H9 (cell line): ENCODE measurements at regions not wholly inside any gene's neighbourhood (a gene's known extent, or its start where the extent isn't known, plus 50 kb on each side); places are given as distances from the start of the nearest gene placed in this dataset.

Source experiments
- DNase-seq: peaks from one replicate; pipeline ENCODE4 v3.0.0-alpha.2; 2017
- H2AFZ ChIP-seq: one replicate; pipeline ENCODE4 v1.6.1; 2013; ENCODE audit warnings: mild to moderate bottlenecking, low read length, control low read depth, moderate library complexity
- H2AK5ac ChIP-seq: 2 replicates; pipeline ENCODE4 v1.6.1; 2013; ENCODE audit warnings: low read length, control low read depth, mixed read lengths; ENCODE audit not compliant: insufficient read length
- H2BK120ac ChIP-seq: one replicate; pipeline ENCODE4 v1.6.1; 2013; ENCODE audit warnings: low read depth, mild to moderate bottlenecking, low read length, control low read depth, inconsistent platforms; ENCODE audit not compliant: poor library complexity, severe bottlenecking
- H2BK12ac ChIP-seq: 2 replicates; pipeline ENCODE4 v1.6.1; 2013; ENCODE audit warnings: low read length, control low read depth, mixed read lengths, low read depth; ENCODE audit not compliant: insufficient read length
- H2BK15ac ChIP-seq: 2 replicates; pipeline ENCODE4 v1.6.1; 2013; ENCODE audit warnings: low read depth, low read length, control low read depth
- H2BK20ac ChIP-seq: one replicate; pipeline ENCODE4 v1.6.1; 2013; ENCODE audit warnings: low read depth, mild to moderate bottlenecking, low read length, control low read depth, inconsistent platforms; ENCODE audit not compliant: poor library complexity, severe bottlenecking
- H2BK5ac ChIP-seq: 2 replicates; pipeline ENCODE4 v1.6.1; 2013; ENCODE audit warnings: low read length, control low read depth, mixed read lengths; ENCODE audit not compliant: insufficient read length
- H3K14ac ChIP-seq: 2 replicates; pipeline ENCODE4 v1.6.1; 2013; ENCODE audit warnings: low read length, control low read depth; ENCODE audit not compliant: insufficient read depth
- H3K18ac ChIP-seq: 2 replicates; pipeline ENCODE4 v1.6.1; 2013; ENCODE audit warnings: low read depth, mild to moderate bottlenecking, mixed read lengths, low read length, control low read depth; ENCODE audit not compliant: insufficient read length
- H3K23ac ChIP-seq: 2 replicates; pipeline ENCODE4 v1.6.1; 2013; ENCODE audit warnings: low read length, control low read depth, mixed read lengths, low read depth; ENCODE audit not compliant: insufficient read length
- H3K23me2 ChIP-seq: 2 replicates; pipeline ENCODE4 v1.6.1; 2013; ENCODE audit warnings: low read depth, mild to moderate bottlenecking, mixed read lengths, low read length, control low read depth; ENCODE audit not compliant: insufficient read length, poor library complexity, severe bottlenecking
- H3K27ac ChIP-seq: 2 replicates; pipeline ENCODE4 v1.5.1; 2013; ENCODE audit warnings: low read length, control low read depth, mixed read lengths, low read depth; ENCODE audit not compliant: insufficient read length
- H3K27me3 ChIP-seq: 2 replicates; pipeline ENCODE4 v1.6.1; 2013; ENCODE audit warnings: low read length, control low read depth, inconsistent platforms; ENCODE audit not compliant: insufficient read depth
- H3K4ac ChIP-seq: 2 replicates; pipeline ENCODE4 v1.6.1; 2013; ENCODE audit warnings: low read depth, mild to moderate bottlenecking, control low read depth, inconsistent platforms, low read length, moderate library complexity
- H3K4me1 ChIP-seq: 2 replicates; pipeline ENCODE4 v1.6.1; 2013; ENCODE audit warnings: low read length, control low read depth, inconsistent platforms; ENCODE audit not compliant: insufficient read depth
- H3K4me2 ChIP-seq: 2 replicates; pipeline ENCODE4 v1.6.1; 2013; ENCODE audit warnings: low read length, control low read depth, mixed read lengths; ENCODE audit not compliant: insufficient read length, insufficient read depth
- H3K56ac ChIP-seq: 2 replicates; pipeline ENCODE4 v1.6.1; 2013; ENCODE audit warnings: low read depth, mild to moderate bottlenecking, mixed read lengths, low read length, control low read depth; ENCODE audit not compliant: insufficient read length
- H3K79me1 ChIP-seq: 2 replicates; pipeline ENCODE4 v1.6.1; 2013; ENCODE audit warnings: low read depth, mild to moderate bottlenecking, moderate library complexity, low read length, control low read depth, inconsistent platforms; ENCODE audit not compliant: insufficient read depth, poor library complexity, severe bottlenecking
- H3K79me2 ChIP-seq: 2 replicates; pipeline ENCODE4 v1.6.1; 2013; ENCODE audit warnings: low read length, control low read depth, inconsistent platforms; ENCODE audit not compliant: insufficient read depth
- H3K9ac ChIP-seq: 2 replicates; pipeline ENCODE4 v1.6.1; 2013; ENCODE audit warnings: low read length, control low read depth, mixed read lengths; ENCODE audit not compliant: insufficient read length; ENCODE audit errors: extremely low read depth
- H3K9me3 ChIP-seq: one replicate; pipeline ENCODE4 v1.6.1; 2013; ENCODE audit warnings: low read depth, low read length, inconsistent platforms; ENCODE audit not compliant: control insufficient read depth
- H3T11ph ChIP-seq: one replicate; pipeline ENCODE4 v1.6.1; 2013; ENCODE audit warnings: mild to moderate bottlenecking, low read length, control low read depth, inconsistent platforms
- H4K20me1 ChIP-seq: one replicate; pipeline ENCODE4 v1.6.1; 2013; ENCODE audit not compliant: control insufficient read depth, insufficient read length, insufficient read depth
- H4K5ac ChIP-seq: 2 replicates; pipeline ENCODE4 v1.6.1; 2013; ENCODE audit warnings: low read depth, mild to moderate bottlenecking, mixed read lengths, low read length, control low read depth; ENCODE audit not compliant: insufficient read length
- H4K8ac ChIP-seq: replicated peaks from 2 replicates; pipeline ENCODE4 v1.6.1; 2013; ENCODE audit warnings: low read length, control low read depth, mixed read lengths, low read depth; ENCODE audit not compliant: insufficient read length
- H4K91ac ChIP-seq: 2 replicates; pipeline ENCODE4 v1.6.1; 2013; ENCODE audit warnings: low read depth, mild to moderate bottlenecking, moderate library complexity, mixed read lengths, low read length, control low read depth; ENCODE audit not compliant: insufficient read length
- H3K27ac Mint-ChIP-seq, 3 experiments: 2 replicates in 2 of 3; 3 replicates in 1 of 3; pipeline ENCODE4 v1.8.0; 2020 to 2021; ENCODE audit warnings: mixed read lengths in 3 of 3, mild to moderate bottlenecking in 1 of 3, moderate library complexity in 1 of 3
- H3K27me3 Mint-ChIP-seq: 2 replicates; pipeline ENCODE4 v1.8.0; 2021; ENCODE audit warnings: low read depth, mild to moderate bottlenecking, moderate library complexity, mixed read lengths
- H3K36me3 Mint-ChIP-seq, 3 experiments: 2 replicates in 2 of 3; 3 replicates in 1 of 3; pipeline ENCODE4 v1.8.0; 2020 to 2021; ENCODE audit warnings: low read depth in 3 of 3, mixed read lengths in 3 of 3; ENCODE audit not compliant: insufficient read depth in 1 of 3
- H3K4me1 Mint-ChIP-seq, 2 experiments: 2 replicates each; pipeline ENCODE4 v1.8.0; 2020; ENCODE audit warnings: mixed read lengths in 2 of 2
- H3K4me3 Mint-ChIP-seq, 2 experiments: 2 replicates in 1 of 2; 3 replicates in 1 of 2; pipeline ENCODE4 v1.8.0; 2020 to 2021; ENCODE audit warnings: mild to moderate bottlenecking in 2 of 2, mixed read lengths in 2 of 2, moderate library complexity in 1 of 2
- H3K9me3 Mint-ChIP-seq, 2 experiments: 2 replicates in 1 of 2; 3 replicates in 1 of 2; pipeline ENCODE4 v1.8.0; 2020; ENCODE audit warnings: mild to moderate bottlenecking in 2 of 2, mixed read lengths in 2 of 2, moderate library complexity in 1 of 2
- WGBS: extraction: QIAGEN DNeasy Blood & Tissue Kit; methylation state at CpG from one replicate; pipeline ENCODE4 v1.1.7; 2013; ENCODE audit warnings: missing lambda C conversion rate, low lambda C conversion rate, mixed read lengths; ENCODE audit not compliant: insufficient read length; ENCODE audit errors: extremely low coverage; 5-methylcytosine and 5-hydroxymethylcytosine counted together
- TF ChIP-seq, protein P1 (sequence below): fragments of 200-600 bp; sonication (generic); conservative IDR thresholded peaks from 3 replicates; pipeline ENCODE4 v1.8.0; 2021; ENCODE audit warnings: antibody characterized with exemption, mild to moderate bottlenecking

DNA sequence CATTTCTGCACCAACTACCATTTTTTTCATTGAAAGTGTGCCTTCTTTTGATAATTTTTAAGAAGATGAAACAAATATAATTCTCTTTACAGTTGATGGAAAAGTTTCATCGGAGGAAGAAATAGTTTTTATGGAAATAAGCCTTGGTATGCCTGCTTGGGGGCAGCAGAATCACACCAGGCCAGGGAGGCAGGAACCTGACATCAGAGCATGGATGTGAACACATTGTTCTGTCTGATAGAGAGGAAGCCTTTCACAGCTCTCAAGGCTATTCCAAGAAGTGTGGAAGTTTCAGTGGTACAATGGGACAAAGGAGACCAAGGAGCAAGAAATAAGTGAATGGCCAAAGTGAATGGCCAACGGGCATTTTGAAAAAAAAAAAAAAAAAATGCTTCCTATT is 162.2 kb upstream of the KCNK2 start:
- no peak overlapping the region for H3K4me3 Mint-ChIP-seq
- Histone ChIP-seq H4K91ac (no peak overlapping the region), H3T11ph (no peak overlapping the region), H3K4me1 (no peaks in the 10 kb centered on the region), H3K23ac (no peak overlapping the region), H3K9me3 (no peaks in the 10 kb centered on the region), H3K9ac (no peak overlapping the region), H3K79me2 (no peaks in the 10 kb centered on the region), H2AK5ac (no peak overlapping the region), H3K14ac (no peak overlapping the region), H2BK20ac (no peak overlapping the region), H4K8ac (no peak overlapping the region), H3K4ac (no peak overlapping the region), H2BK15ac (no peak overlapping the region), H3K4me2 (no peak overlapping the region), H3K56ac (no peak overlapping the region), H4K5ac (no peak overlapping the region), H2BK12ac (no peak overlapping the region), H3K18ac (no peak overlapping the region), H3K27me3 (no peaks in the 10 kb centered on the region), H2BK5ac (no peak overlapping the region), H3K79me1 (no peaks in the 10 kb centered on the region), H2AFZ (no peak overlapping the region), H3K23me2 (no peaks in the 10 kb centered on the region), H3K27ac (no peak overlapping the region), H2BK120ac (no peak overlapping the region), H4K20me1 (no peaks in the 10 kb centered on the region)
- no peak for DNase-seq
- no peaks in the 10 kb centered on the region for H3K36me3 Mint-ChIP-seq
- H3K27me3 Mint-ChIP-seq, result no peaks in the 10 kb centered on the region
- H3K9me3 Mint-ChIP-seq, result no peaks in the 10 kb centered on the region
- no CpG with 5 or more reads among the region's 2 CpGs for WGBS
- no peak overlapping the region for H3K27ac Mint-ChIP-seq
- H3K4me1 Mint-ChIP-seq, result peaks cover 9 to 12% of the 10 kb centered on the region in 2 experiments
- TF ChIP-seq, protein P1, sequence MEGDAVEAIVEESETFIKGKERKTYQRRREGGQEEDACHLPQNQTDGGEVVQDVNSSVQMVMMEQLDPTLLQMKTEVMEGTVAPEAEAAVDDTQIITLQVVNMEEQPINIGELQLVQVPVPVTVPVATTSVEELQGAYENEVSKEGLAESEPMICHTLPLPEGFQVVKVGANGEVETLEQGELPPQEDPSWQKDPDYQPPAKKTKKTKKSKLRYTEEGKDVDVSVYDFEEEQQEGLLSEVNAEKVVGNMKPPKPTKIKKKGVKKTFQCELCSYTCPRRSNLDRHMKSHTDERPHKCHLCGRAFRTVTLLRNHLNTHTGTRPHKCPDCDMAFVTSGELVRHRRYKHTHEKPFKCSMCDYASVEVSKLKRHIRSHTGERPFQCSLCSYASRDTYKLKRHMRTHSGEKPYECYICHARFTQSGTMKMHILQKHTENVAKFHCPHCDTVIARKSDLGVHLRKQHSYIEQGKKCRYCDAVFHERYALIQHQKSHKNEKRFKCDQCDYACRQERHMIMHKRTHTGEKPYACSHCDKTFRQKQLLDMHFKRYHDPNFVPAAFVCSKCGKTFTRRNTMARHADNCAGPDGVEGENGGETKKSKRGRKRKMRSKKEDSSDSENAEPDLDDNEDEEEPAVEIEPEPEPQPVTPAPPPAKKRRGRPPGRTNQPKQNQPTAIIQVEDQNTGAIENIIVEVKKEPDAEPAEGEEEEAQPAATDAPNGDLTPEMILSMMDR, result no peak
